DMS 273 (cell line): ENCODE measurements at regions not wholly inside any gene's neighbourhood (a gene's known extent, or its start where the extent isn't known, plus 50 kb on each side); places are given as distances from the start of the nearest gene placed in this dataset.

Experiments
- DNase-seq: peaks from one replicate; lab custom pipeline; 2025; ENCODE audit not compliant: unreplicated experiment; lab: John Stamatoyannopoulos, UW

DNA sequence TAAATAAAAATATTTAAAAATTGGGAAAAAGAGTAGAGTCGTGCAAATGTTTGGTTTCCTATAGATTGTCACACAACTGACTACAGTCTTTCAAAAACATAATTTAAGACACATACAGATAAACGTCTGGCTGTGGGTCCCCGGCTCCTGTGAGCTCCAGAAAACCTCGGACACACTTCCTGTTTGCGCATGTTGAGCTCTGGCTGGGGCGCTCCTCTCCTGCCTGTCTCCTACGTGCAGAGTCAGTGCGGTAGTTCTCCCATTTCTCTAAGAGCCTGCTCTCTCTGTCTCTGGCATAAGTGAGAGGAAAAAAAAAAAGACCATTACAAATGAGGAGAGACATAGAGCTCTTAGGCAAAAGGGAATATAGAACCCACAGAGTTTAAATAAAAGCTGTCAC, 128.2 kb upstream of the OBI1 start:
- peak; percentile 6 for DNase-seq

DNA sequence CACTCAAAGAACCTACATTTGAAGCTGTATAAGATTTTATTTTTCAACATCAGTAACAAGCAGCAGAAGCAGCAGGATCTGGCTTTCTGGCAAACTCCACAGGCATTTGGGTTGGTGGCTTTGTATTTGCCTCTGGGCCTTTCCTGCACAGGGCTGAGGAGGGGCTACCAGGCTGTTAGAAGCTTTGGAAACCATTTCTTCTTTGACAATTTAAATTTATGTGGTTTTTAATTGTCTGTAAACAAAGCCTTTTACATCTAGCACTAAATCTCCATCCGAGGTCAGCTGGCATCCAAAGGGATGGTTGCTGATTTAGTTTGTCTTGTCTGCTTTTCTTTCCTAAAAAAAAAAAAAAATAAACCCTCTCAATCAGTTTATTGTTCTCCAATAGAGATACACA, 127.5 kb upstream of the OBI1 start:
- DNase-seq = no peak

DNA sequence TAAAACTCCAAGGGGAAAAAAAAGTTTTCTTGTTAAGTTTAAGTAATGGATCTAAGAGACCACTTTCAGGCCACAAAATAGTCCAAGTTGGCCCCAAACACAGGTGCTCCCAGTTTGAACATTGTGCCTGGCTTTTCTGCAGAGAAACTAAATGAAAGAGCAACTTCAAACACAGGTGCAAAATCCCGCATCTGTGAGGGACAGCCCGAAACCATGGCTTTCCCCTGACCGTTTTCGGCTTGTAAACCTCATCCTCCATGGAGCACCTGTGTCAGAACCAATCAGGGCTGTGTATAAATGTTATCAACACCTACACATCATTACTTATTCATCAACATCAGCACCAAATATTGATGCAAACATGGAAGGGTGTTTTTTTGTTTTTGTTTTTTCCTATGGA, 126.8 kb upstream of the OBI1 start:
- DNase-seq = no peak

DNA sequence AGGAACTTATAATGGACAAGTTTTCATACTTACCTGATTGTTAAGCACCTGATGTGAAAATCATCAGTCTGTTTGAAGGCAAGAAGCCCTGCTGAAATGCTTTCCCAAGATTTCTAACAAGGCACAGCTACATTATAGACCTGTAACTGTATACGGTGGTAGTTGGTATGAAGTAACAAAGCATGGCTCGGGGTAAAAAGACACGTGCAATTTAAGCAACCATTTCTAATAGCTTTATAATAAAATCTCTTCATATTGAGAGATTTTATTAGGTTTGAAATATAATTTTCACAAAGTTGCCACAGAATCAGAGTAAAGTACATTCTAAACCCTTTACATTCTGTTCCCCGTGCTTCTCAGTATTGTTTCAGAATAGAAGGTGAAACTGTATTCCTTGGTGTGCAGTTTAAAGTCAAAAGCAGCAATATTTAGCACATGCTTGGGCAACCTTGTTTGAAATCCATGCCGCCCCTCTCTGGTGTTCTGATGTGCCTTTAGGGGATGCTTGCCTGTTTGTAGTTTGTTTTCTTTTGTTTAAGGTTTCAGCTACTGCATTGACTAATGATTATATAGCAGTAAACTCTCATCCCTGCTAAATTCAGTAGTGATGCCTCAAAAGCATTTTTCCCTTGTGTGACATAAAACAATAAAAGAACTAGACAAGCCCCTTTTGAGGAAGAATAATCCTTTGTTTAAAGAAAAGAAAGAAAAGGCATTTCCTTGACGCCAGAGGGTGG, 125.2 kb upstream of the OBI1 start:
- DNase-seq = no peak

DNA sequence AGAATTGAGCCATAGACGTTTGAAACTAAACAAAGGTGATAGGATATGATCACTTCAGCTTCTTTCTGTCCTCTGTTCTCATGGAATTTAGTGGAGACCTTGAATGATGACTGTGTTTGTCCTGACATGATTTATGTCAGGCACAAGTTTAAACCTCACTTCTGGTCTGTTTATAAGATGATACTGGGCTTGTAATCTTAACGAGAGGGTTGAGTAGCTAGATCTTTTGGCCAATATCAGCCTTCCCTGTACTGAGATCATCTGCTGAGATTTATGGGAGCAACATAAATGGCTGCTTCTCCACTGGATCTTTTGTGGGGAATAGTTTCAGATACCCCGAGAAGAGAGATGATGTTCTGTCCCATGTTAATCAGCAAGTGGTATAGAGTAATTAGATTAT, 121.8 kb upstream of the OBI1 start:
- DNase-seq = no peak

DNA sequence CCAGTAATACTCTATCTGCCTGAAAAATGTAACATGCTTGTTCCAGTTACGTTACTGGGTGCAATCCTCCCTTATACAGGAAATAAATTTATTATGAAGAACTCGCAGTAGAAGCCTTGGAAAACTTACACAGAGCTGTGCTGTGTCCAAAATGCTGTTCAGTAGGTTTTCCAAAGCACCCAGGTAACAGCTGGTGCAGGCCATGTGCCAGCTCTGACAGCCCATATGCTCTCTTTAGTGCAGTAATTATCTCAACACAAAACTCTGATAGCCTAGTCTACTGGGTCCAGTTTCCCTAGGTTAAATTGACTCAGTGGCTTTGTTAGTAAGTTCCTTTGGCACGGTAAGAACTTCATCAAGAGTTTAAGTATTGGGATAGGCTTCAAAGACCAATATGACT, 120.7 kb upstream of the OBI1 start:
- DNase-seq = peak; percentile 92

DNA sequence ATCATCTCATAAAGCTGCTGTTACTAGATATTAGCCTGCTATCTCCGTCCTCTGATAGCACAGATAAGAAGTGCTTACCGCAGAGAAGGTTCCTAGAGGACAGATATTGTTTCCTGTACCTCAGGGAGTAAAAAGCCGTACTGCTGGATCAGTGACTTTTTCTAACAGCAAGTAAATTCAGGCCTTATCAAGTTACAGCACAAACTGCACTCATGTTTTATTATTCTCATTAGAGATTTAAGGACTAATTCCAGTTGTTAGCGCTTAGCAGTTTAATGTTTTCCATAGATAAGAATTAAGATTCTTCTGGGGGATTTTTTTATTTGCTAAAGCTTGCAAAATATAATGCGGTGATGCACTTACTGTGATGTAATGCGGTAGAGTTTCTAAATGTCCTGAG, 119.0 kb upstream of the OBI1 start:
- DNase-seq = peak; percentile 39

DNA sequence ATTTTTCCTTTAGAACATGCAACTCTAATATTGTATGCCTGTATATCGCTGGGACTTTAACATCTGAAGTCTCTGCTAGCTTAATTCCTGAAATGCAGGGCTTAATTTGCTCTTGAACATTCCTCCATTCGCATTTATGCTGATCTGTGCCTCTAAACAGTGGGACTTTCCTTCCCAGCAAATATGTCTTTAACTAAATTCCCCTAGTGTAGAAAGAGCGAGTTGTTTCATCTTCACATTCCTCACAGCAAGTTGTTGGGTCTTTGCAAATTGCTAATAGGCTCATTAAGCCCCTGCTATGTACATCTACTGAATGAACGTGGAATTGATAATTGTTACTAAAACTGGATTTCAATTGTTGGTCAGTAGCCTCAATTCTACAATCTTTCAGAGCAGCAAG, 118.4 kb upstream of the OBI1 start:
- peak; percentile 22 for DNase-seq

DNA sequence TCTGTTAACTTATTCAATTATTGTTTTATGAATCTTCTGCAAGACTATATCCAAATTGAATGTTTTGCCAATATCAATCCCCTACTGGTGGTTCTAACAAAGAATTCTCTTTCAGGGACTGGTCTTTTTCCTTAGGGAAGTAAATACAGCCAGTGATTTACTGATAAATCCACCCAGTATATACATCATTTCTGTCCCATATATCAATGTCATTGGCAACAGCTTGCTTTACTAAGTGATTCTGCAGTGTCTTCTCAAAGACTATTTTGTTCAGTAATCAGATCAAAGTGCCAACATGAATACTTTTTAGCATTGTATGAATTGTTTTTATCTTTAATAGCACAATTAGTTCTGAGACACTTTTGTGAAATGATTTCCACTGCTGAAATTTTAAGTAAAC, 114.0 kb upstream of the OBI1 start:
- DNase-seq = no peak

DNA sequence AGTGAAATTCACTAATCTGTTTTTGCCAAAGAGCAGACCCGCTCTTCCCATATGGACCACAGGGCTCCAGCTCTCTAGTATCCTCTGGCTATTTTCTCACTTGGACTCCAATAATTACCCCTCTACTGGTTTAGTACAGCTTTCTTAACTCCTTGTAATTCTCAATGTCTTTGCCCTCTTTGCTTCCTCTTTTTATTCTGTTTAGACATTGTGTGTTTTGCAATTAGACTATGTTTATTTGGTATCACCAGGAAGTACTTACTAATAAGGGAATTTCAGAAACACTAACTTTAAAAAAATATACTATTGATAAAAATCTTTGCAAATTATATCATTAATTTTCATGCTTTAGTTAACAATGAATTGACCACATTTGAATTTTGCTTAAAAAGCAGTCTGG, 111.6 kb upstream of the OBI1 start:
- no peak for DNase-seq

DNA sequence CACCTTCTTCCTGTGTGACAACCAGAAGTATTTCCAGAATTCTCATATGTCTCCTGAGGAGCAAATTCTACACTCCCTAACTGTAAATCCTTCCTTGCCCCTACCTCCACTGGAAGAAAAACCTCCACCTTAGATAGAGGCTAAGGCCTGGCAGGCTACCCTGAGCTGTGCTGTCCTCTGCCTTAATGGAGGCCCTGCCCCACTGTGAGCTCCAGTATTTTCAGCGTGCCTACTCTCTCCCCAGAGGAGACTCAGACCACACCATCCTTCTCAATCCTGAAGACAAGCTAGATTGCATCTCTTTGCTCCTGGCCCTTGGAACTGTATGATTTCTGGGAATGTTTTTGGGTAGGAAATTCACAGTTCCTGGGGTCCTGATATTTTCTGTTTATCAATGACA, 110.0 kb upstream of the OBI1 start:
- DNase-seq = no peak

DNA sequence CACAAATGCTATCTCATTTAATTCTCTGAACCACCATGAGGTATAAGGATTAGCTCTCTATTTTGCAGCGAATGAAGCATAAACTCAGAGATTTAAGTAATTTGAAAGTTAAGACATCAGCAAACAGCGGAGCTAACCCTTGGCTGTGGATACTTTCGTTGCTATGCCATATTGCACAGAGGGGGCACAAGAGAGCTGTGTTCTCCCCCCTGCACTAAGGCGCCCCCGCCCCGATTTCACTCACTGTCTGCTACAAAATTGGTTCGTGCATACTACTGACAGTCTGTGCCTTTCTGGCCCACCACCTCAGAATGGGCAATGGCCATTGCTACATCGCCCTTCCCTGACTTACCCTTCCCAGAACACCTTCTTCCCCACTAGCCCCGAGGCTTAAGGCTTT, 105.7 kb upstream of the OBI1 start:
- no peak for DNase-seq

DNA sequence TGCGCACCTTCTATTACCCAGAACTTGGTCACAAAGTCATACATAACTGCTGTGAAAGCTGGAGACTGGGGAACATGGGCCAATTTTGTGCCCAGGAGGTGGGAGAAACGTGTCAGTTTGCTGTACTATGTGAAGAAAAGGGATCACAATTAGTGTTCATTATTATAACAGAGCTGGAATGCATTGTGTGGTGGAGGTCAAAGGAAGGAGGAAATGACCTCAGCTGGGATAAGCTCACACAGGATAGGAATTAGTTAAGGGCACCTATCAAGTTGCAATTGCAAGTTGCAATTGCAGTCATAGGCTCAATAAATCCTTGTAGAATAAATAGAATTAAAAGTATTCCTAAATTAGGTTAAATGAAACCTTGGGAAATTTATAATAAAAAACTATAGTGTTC, 103.9 kb upstream of the OBI1 start:
- no peak for DNase-seq

DNA sequence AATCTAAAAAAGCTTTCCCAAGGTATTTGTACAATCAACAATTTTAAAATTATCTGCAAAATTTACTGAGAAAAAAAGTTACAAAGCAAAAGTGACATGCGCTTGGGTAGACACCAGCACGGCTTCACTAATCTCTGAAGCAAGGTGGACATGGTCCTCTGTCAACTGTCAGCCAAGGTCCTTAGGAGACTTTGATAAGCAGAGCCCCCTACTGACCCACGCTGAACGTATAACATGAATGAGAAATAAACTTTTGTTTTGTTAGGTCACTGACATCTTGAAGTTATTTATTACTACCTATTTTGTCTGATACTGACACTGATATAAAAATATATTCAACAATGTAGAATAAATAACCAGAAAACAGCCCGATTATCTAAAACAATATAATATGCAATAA, 100.7 kb upstream of the OBI1 start:
- peak; percentile 6 for DNase-seq

DNA sequence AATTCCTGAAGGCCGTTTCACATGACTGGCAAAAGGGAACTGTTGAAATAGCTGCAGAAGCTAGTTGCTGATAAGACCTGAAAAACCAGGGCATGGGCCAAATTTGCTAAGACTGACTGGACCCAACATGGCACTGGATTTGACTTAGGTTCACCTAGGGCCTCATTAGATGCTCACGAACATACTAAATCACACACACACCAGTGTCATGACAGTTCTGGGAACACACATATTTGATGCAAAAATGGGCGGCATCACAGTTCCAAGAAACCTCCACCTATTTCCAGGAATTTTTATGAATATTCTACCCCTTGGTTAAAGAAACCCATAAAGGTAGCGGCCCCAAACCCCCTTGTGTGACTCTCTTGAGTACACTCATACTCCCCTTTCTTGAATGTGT, 99.6 kb upstream of the OBI1 start:
- DNase-seq = no peak

DNA sequence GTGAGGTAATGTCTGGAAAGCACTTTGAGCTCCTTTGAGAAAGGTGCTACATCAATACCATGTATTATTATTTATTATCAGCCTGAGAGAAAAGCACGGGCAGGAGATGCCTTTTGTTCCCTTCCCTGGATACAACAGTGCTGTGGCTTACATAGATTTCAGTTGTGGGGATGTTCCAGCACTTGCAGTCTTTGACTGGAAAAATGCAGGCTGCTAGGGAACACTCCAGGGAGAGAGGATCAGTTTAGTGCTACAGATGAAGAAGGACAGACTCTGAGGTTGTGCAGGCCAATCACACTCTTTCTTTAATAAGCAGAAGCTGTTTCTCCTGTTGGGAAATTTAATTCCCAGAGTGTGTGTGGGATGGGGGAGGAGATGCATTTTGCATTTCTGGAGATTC, 94.5 kb upstream of the OBI1 start:
- no peak for DNase-seq

DNA sequence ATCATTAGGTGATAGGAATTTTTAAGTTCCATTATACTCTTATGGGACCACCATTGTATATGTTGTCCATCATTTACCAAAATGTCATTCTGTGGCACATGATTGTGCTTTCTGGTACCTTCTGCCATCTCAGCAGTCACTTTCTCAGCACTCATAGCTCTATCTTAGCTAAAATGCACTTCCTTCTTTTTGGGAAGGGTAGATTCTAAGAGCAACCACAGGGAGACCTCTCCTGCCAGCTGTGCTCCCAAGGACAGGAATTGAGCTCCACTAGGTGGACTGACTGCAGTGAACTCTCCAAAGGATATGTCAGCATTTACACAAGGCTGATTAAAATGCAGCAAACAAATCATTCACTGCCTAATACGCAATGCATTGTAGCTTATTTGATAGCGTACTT, 91.8 kb upstream of the OBI1 start:
- no peak for DNase-seq

DNA sequence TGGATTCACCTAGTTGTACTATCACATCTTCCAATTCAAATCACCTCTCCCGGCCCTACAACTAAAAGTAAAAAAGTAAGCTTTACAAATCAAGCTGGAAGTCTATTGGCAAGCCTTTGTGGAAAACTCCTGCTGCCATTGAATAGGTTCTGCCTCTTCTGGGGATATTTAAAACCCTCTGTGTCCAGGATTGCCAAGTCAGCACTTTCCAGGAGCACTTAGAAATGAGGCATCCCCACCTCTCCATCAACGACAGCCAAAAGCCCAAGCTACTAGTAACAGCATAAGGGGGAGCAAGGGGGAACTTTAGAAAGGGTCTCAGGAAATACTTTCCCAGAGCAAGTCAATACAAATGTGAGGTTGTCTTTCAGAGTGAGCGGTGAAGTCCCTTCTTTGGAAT, 85.0 kb upstream of the OBI1 start:
- no peak for DNase-seq

DNA sequence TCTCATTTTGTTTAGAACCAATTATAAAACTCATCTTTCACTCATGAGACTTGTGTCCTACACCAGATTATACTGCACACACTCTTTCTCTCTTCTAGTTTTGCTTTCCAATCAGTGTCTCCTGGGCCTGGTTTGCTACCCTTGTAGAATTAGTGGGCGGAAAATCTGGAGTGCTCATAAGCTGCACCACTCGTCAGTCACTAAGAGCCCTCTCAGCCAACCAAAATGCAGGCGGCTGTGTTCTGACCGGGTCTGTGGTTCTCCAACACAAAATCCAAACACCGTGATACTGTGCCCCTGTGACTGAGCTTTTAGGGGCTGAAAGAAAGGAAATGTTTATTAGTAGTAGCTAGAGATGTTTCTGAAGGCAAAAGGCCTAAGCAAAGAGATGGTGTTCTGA, 83.7 kb upstream of the OBI1 start:
- DNase-seq = no peak

DNA sequence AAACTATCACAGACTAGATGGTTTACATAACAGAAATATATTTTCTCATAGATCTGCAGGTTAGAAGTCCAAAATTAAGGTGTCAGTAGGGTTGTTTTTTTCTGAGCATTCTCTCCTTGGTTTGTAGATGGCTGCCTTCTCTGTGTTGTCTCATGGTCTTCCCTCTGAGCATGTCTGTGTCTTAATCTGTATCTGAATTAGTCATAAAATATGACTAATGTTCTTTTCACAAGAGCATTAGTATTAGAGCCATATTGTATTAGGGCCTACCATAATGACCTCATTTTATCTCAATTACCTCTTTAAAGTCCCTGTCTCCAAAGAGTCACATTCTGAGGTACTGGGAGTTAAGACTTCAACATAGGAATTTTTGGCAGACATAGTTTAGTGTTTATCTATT, 77.2 kb upstream of the OBI1 start:
- DNase-seq = peak; percentile 14

DNA sequence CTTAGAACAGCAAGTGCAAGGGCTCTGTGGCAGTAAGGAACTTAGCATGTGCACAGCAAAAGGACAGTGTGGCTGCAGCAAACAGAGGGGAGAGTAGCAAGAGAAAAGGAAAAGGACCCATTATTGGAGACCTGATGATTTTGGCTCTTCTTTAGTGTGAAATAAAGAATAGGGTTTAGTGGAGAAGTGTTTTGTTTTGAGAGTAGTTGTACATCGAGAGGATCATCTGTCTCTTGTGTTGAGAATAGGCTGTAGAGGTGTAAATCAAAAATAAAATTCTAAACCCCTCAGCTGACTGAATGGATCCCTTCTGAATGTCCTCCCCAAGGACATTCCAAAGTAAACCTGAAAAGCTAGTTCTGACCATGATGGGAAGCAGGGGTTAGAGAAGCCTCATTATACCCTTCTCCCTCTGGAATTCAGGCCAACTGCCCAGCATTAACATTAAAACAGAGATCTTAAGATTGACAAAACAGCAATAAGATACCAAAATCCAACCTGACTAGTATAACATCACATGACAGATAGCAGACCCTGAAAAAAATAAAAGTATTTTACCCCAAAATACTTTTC, 73.6 kb upstream of the OBI1 start:
- DNase-seq = no peak

DNA sequence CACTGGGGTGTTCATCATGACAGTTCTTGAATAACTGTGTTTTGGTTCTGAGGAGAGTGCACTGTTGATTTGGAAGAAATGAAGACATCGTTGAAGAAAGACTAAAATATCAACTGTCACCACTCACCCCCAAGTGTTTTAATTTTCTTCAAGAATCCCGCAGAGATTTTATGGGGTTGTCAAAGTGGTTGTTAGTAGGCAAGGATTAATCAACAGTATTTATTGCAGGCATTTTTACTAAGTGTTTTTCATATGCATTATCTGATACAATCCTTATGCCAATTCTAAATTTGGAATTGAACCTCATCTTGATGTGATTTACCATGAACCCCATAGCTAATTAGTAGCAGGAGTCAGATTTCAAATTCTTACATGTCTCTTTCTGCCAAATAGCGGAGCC, 63.7 kb upstream of the OBI1 start:
- no peak for DNase-seq

DNA sequence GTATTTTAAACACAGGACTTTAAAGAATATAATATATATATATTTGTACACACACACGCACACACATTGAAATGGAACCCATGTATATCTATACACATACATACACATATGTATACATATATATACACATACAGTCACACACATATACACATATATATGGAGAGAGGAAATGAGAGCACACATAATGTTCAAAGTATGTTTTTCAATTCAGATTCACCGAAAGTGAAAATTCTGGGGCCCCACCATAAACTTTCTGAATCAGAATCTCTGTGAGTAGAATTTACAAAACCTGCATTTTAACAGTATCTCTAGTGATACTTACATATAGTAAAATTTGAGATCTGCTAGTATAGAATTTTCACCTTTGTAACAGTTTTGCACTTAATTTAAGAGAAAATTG, 60.4 kb upstream of the OBI1 start:
- no peak for DNase-seq
